Hepatocyte (in vitro differentiated cells): ENCODE measurements at regions not wholly inside any gene's neighbourhood (a gene's known extent, or its start where the extent isn't known, plus 50 kb on each side); places are given as distances from the start of the nearest gene placed in this dataset.
A peak's percentile ranks its signal among the peaks of the same experiment; 100 is the strongest.
"Not testable (repeated sequence)": the region's sequence is repeated elsewhere in the genome, so short reads cannot be mapped to it uniquely, and the experiment has no call there.

Experiments
- DNase-seq: peaks from one replicate; pipeline ENCODE4 v3.0.0-alpha.2; 2016; ENCODE audit warnings: low spot score
- H2AFZ ChIP-seq: fragments of 200-600 bp; sonication (generic); 2 replicates; pipeline ENCODE4 v1.6.0; 2016; ENCODE audit warnings: antibody characterized with exemption, mild to moderate bottlenecking
- H3K27ac ChIP-seq: fragments of 200-600 bp; sonication (generic); 2 replicates; pipeline ENCODE4 v1.5.1; 2016; ENCODE audit warnings: mild to moderate bottlenecking
- H3K27me3 ChIP-seq: fragments of 200-600 bp; sonication (generic); 2 replicates; pipeline ENCODE4 v1.6.1; 2016
- H3K36me3 ChIP-seq: fragments of 200-600 bp; sonication (generic); replicated peaks from 2 replicates; pipeline ENCODE4 v1.5.1; 2016; ENCODE audit warnings: low read depth; ENCODE audit not compliant: insufficient read depth
- H3K4me1 ChIP-seq: fragments of 200-600 bp; sonication (generic); 2 replicates; pipeline ENCODE4 v1.5.1; 2016; ENCODE audit warnings: mild to moderate bottlenecking, moderate library complexity; ENCODE audit not compliant: insufficient read depth
- H3K4me2 ChIP-seq: fragments of 200-600 bp; sonication (generic); 2 replicates; pipeline ENCODE4 v1.6.0; 2016
- H3K4me3 ChIP-seq: fragments of 200-600 bp; sonication (generic); 2 replicates; pipeline ENCODE4 v1.5.1; 2016; ENCODE audit warnings: mild to moderate bottlenecking
- H3K79me2 ChIP-seq: fragments of 200-600 bp; sonication (generic); 2 replicates; pipeline ENCODE4 v1.6.0; 2017; ENCODE audit warnings: mild to moderate bottlenecking
- H3K9me2 ChIP-seq: fragments of 200-600 bp; sonication (generic); replicated peaks from 2 replicates; pipeline ENCODE4 v1.6.0; 2017; ENCODE audit warnings: mild to moderate bottlenecking; ENCODE audit not compliant: insufficient read depth
- H3K9me3 ChIP-seq: fragments of 200-600 bp; sonication (generic); 2 replicates; pipeline ENCODE4 v1.5.1; 2016; ENCODE audit warnings: low read depth, mild to moderate bottlenecking
- H4K20me1 ChIP-seq: fragments of 200-600 bp; sonication (generic); 2 replicates; pipeline ENCODE4 v1.6.0; 2016; ENCODE audit warnings: mild to moderate bottlenecking; ENCODE audit not compliant: insufficient read depth, poor library complexity, severe bottlenecking
- EZH2 ChIP-seq: fragments of 200-600 bp; sonication (generic); IDR thresholded peaks from 2 replicates; pipeline ENCODE4 v1.6.1; 2016; ENCODE audit warnings: antibody characterized with exemption, mild to moderate bottlenecking, borderline replicate concordance
- EZH2phosphoT487 ChIP-seq: fragments of 200-600 bp; sonication (generic); IDR thresholded peaks from one replicate; pipeline ENCODE4 v1.6.1; 2018; ENCODE audit warnings: antibody characterized with exemption, mild to moderate bottlenecking, low read depth, moderate library complexity; ENCODE audit not compliant: unreplicated experiment, severe bottlenecking
- WGBS: methylation state at CpG from one replicate; pipeline ENCODE4 v1.1.6; 2016; ENCODE audit warnings: low lambda C conversion rate; ENCODE audit errors: missing lambda C conversion rate; 5-methylcytosine and 5-hydroxymethylcytosine counted together
- TF ChIP-seq, protein P1 (sequence below): fragments of 200-600 bp; sonication (generic); IDR thresholded peaks from 2 replicates; pipeline ENCODE4 v1.5.1; 2016; ENCODE audit warnings: antibody characterized with exemption, mild to moderate bottlenecking; ENCODE audit not compliant: poor library complexity

DNA sequence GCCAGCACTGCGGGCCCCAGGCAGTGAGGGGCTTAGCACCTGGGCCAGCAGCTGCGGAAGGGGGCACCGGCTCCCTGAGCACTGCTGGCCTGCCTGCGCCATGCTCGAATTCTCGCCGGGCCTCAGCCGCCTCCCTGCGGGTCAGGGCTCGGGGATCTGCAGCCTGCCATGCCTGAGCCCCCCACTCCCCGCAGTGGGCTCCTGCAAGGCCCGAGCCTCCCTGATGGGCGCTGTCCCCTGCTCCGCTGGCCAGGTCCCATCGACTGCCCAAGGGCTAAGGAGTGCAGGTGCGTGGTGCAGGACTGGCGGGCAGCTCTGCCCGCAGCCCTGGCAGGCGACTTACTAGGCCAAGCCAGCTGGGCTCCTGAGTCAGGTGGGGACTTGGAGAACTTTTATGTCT is 133.3 kb upstream of the LMNTD1 start:
- Histone ChIP-seq H3K27me3 (no peaks in the 10 kb centered on the region), H4K20me1 (no peaks in the 10 kb centered on the region), H2AFZ (no peak overlapping the region), H3K4me1 (peaks cover 2% of the 10 kb centered on the region), H3K27ac (no peak overlapping the region), H3K9me3 (no peaks in the 10 kb centered on the region), H3K36me3 (no peaks in the 10 kb centered on the region), H3K79me2 (no peaks in the 10 kb centered on the region), H3K4me2 (no peak overlapping the region), H3K9me2 (no peaks in the 10 kb centered on the region), H3K4me3 (no peak overlapping the region)
- no peak for DNase-seq
- TF ChIP-seq, protein P1, sequence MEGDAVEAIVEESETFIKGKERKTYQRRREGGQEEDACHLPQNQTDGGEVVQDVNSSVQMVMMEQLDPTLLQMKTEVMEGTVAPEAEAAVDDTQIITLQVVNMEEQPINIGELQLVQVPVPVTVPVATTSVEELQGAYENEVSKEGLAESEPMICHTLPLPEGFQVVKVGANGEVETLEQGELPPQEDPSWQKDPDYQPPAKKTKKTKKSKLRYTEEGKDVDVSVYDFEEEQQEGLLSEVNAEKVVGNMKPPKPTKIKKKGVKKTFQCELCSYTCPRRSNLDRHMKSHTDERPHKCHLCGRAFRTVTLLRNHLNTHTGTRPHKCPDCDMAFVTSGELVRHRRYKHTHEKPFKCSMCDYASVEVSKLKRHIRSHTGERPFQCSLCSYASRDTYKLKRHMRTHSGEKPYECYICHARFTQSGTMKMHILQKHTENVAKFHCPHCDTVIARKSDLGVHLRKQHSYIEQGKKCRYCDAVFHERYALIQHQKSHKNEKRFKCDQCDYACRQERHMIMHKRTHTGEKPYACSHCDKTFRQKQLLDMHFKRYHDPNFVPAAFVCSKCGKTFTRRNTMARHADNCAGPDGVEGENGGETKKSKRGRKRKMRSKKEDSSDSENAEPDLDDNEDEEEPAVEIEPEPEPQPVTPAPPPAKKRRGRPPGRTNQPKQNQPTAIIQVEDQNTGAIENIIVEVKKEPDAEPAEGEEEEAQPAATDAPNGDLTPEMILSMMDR = no peak
- TF ChIP-seq EZH2phosphoT487 = no peak
- TF ChIP-seq EZH2 = no peak
- WGBS = 99% methylated on average over 19 of the region's 19 CpGs

- Histone ChIP-seq H3K27ac (no peak overlapping the region), H3K9me2 (no peaks in the 10 kb centered on the region), H3K79me2 (no peaks in the 10 kb centered on the region), H3K27me3 (no peaks in the 10 kb centered on the region), H2AFZ (no peak overlapping the region), H3K4me2 (no peak overlapping the region), H4K20me1 (no peaks in the 10 kb centered on the region), H3K4me1 (peaks cover 3% of the 10 kb centered on the region), H3K36me3 (no peaks in the 10 kb centered on the region), H3K4me3 (no peak overlapping the region), H3K9me3 (no peaks in the 10 kb centered on the region)
- no peak for DNase-seq
- 94% methylated on average over 6 of the region's 6 CpGs for WGBS
- TF ChIP-seq EZH2phosphoT487 = no peak
- TF ChIP-seq EZH2 = no peak
- TF ChIP-seq, protein P1 = no peak
Observed at GRCh38 chr12:25687226-25687625, 134.1 kb upstream of the LMNTD1 start.

- H3K4me3 ChIP-seq, H3K27me3 ChIP-seq, H4K20me1 ChIP-seq, H3K9me3 ChIP-seq, H3K36me3 ChIP-seq, H3K79me2 ChIP-seq, H3K27ac ChIP-seq, H3K9me2 ChIP-seq, H3K4me2 ChIP-seq, H2AFZ ChIP-seq, DNase-seq: not testable (repeated sequence)
- WGBS = 97% methylated on average over 9 of the region's 9 CpGs
- peaks cover 15% of the 10 kb centered on the region for H3K4me1 ChIP-seq
Observed at GRCh38 chr12:25688851-25689250, 135.8 kb upstream of the LMNTD1 start.

DNA sequence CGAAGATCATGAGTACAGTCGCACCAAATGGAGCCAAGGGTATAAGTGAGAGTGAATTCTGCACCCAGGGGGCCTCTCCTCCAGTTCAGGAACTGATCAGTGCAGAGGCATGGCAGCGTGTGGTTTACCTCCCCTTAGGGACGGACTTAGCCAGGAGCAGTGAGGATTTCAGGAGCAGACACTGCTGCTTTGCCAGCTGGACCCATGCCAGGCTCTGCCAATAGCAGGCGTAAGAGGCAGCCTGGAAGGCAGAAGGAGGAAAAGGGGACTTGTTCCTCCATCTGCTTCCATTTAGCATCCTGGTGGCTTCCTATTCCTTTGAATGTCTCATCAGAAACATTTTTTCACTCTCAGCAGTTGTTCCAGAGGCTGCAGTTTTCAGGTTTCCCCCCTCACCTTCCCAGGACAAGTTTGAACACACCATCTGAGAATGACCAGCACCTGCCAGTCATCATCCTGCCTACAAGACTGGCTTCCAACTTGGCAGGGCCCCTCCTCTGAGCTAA is 137.0 kb upstream of the LMNTD1 start:
- TF ChIP-seq, protein P1 = no peak
- TF ChIP-seq EZH2phosphoT487 (no peak), EZH2 (no peak)
- Histone ChIP-seq H3K4me2 (no peak overlapping the region), H3K36me3 (no peaks in the 10 kb centered on the region), H3K9me3 (no peaks in the 10 kb centered on the region), H3K79me2 (no peaks in the 10 kb centered on the region), H3K27me3 (no peaks in the 10 kb centered on the region), H3K4me3 (no peak overlapping the region), H2AFZ (no peak overlapping the region), H4K20me1 (no peaks in the 10 kb centered on the region), H3K9me2 (no peaks in the 10 kb centered on the region), H3K4me1 (peaks cover 15% of the 10 kb centered on the region), H3K27ac (no peak overlapping the region)
- DNase-seq = peak; percentile 48
- WGBS = 62% methylated on average over 5 of the region's 5 CpGs
